Caco-2 (cell line): ENCODE measurements at regions not wholly inside any gene's neighbourhood (a gene's known extent, or its start where the extent isn't known, plus 50 kb on each side); places are given as distances from the start of the nearest gene placed in this dataset.

ENCODE experiments used
- BruUV-seq: library from RNA; stranded (reverse); fragments of 400-500 nt; replicated peaks from 2 replicates; lab custom pipeline; 2021; lab: Mats Ljungman, UMichigan
- CTCF ChIA-PET: fragments of 300-600 bp; sonication (Branson Sonifier 250); formaldehyde crosslinking; loops from one replicate; lab custom pipeline; 2022; ENCODE audit warnings: antibody characterized with exemption; lab: Charles Lee
- POLR2A ChIA-PET: fragments of 300-600 bp; sonication (Branson Sonifier 250); formaldehyde crosslinking; loops from one replicate; lab custom pipeline; 2022; ENCODE audit warnings: antibody characterized with exemption; lab: Charles Lee
- DNase-seq, 2 experiments: peaks; one replicate each; pipeline versions ENCODE4 v3.0.0 to v3.0.0-alpha.2; 2020 to 2022
- H3K27me3 ChIP-seq: replicated peaks from 2 replicates; pipeline ENCODE4 v1.6.0; 2011; ENCODE audit warnings: low read length; ENCODE audit not compliant: control insufficient read depth, insufficient read depth
- H3K36me3 ChIP-seq: 2 replicates; pipeline ENCODE4 v1.5.1; 2011; ENCODE audit warnings: low read length; ENCODE audit not compliant: control insufficient read depth, insufficient read depth
- H3K4me1 ChIP-seq: fragments of 250-450 bp; sonication (Bioruptor Pico); 2 replicates; pipeline ENCODE4 v1.5.1; 2020; ENCODE audit warnings: mild to moderate bottlenecking
- H3K4me3 ChIP-seq: 2 replicates; pipeline ENCODE4 v1.5.1; 2011; ENCODE audit warnings: low read depth, mild to moderate bottlenecking, control low read depth, low read length
- H3K9me3 ChIP-seq: fragments of 250-450 bp; sonication (Bioruptor Pico); 2 replicates; pipeline ENCODE4 v1.5.1; 2020; ENCODE audit warnings: mild to moderate bottlenecking, moderate library complexity
- H3K27ac Mint-ChIP-seq: one replicate; pipeline ENCODE4 v1.8.0; 2022; ENCODE audit warnings: mixed read lengths; ENCODE audit not compliant: unreplicated experiment
- H3K27me3 Mint-ChIP-seq: one replicate; pipeline ENCODE4 v1.8.0; 2022; ENCODE audit warnings: mixed read lengths; ENCODE audit not compliant: insufficient read depth, unreplicated experiment
- H3K36me3 Mint-ChIP-seq: one replicate; pipeline ENCODE4 v1.8.0; 2022; ENCODE audit warnings: mild to moderate bottlenecking, mixed read lengths; ENCODE audit not compliant: insufficient read depth, unreplicated experiment
- H3K4me1 Mint-ChIP-seq: one replicate; pipeline ENCODE4 v1.8.0; 2022; ENCODE audit warnings: low read depth, mixed read lengths; ENCODE audit not compliant: unreplicated experiment
- H3K4me3 Mint-ChIP-seq: one replicate; pipeline ENCODE4 v1.8.0; 2022; ENCODE audit warnings: mild to moderate bottlenecking, moderate library complexity, mixed read lengths; ENCODE audit not compliant: unreplicated experiment
- H3K9me3 Mint-ChIP-seq: one replicate; pipeline ENCODE4 v1.8.0; 2022; ENCODE audit warnings: mixed read lengths; ENCODE audit not compliant: unreplicated experiment
- intact Hi-C: fragments of 100-400 bp; cut with micrococcal nuclease; formaldehyde crosslinking; loops from one replicate; pipeline ENCODE4 v1.10.0; 2022; ENCODE audit not compliant: unreplicated experiment
- TF ChIP-seq, protein P1 (sequence below), 2 experiments: fragments of 200-600 bp in 1 of 2; IDR thresholded peaks; 1 replicate in 1 of 2; 2 replicates in 1 of 2; pipeline versions ENCODE4 v1.5.1 to v1.8.0; 2011 to 2022; ENCODE audit warnings: antibody characterized with exemption in 1 of 2, control low read depth in 1 of 2, inconsistent platforms in 1 of 2, low read depth in 1 of 2, low read length in 1 of 2, mild to moderate bottlenecking in 1 of 2, moderate library complexity in 1 of 2; ENCODE audit not compliant: insufficient read depth in 1 of 2, severe bottlenecking in 1 of 2, unreplicated experiment in 1 of 2

DNA sequence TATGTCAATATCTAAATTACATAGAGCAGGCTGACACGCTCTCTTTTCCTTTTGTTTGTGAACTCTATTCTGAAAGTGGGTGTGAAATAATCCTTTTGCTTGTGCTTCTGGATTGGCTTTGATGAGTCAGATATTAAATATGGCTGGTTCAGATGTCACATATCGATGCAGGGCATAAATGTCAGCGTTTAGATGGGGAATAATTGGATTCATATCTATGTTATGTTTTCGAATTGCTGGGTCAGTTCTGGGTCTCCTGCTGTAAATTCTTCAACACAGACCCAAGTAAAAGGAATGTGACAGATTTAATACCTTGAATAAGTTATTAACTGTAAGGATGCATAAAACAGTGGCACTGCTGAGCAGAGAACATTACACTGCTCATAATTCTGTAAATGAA, 118.7 kb upstream of the SNX2 start:
- H3K4me3 ChIP-seq, result no peak overlapping the region
- H3K27me3 ChIP-seq, result no peaks in the 10 kb centered on the region
- H3K36me3 ChIP-seq, result no peaks in the 10 kb centered on the region
- no peaks in the 10 kb centered on the region for H3K9me3 ChIP-seq
- intact Hi-C loops, result no loop called here
- Mint-ChIP-seq H3K4me3 (no peak overlapping the region), H3K27me3 (no peaks in the 10 kb centered on the region), H3K27ac (no peak overlapping the region), H3K9me3 (no peaks in the 10 kb centered on the region), H3K36me3 (no peaks in the 10 kb centered on the region), H3K4me1 (peaks cover 6% of the 10 kb centered on the region)
- TF ChIP-seq, protein P1, sequence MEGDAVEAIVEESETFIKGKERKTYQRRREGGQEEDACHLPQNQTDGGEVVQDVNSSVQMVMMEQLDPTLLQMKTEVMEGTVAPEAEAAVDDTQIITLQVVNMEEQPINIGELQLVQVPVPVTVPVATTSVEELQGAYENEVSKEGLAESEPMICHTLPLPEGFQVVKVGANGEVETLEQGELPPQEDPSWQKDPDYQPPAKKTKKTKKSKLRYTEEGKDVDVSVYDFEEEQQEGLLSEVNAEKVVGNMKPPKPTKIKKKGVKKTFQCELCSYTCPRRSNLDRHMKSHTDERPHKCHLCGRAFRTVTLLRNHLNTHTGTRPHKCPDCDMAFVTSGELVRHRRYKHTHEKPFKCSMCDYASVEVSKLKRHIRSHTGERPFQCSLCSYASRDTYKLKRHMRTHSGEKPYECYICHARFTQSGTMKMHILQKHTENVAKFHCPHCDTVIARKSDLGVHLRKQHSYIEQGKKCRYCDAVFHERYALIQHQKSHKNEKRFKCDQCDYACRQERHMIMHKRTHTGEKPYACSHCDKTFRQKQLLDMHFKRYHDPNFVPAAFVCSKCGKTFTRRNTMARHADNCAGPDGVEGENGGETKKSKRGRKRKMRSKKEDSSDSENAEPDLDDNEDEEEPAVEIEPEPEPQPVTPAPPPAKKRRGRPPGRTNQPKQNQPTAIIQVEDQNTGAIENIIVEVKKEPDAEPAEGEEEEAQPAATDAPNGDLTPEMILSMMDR (IDR thresholded peaks at IDR 0.05; ENCODE audit: insufficient read depth in 1 of 2, low read depth in 1 of 2, low read length in 1 of 2, severe bottlenecking in 1 of 2, unreplicated experiment in 1 of 2), result no peak
- CTCF ChIA-PET, result no interaction called here
- POLR2A ChIA-PET, result no interaction called here
- DNase-seq, result no peak
- H3K4me1 ChIP-seq, result peaks cover 8% of the 10 kb centered on the region; the same call in 1 of the 2 replicates
- no TSS peak for BruUV-seq

DNA sequence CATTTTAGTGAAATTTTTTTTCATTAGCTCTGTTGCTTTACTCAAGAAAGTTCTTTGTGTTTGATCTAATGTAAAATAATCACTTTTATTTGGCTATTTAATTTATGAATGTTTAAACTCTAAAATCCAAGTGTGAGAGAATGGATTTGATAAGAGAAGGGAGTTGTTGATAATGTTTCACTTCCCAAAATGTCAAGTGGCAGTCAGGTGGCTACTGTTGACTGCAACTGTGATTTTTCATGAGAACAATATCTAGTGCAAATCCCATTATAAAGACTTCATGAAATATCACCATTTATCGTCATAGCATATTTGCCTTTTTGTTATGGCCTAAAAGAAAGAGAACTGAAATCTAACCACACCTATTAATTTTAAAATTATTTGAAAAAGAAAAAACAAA, 118.3 kb upstream of the SNX2 start:
- Histone ChIP-seq H3K9me3 (no peaks in the 10 kb centered on the region), H3K4me1 (peaks cover 8% of the 10 kb centered on the region; the same call in 1 of the 2 replicates), H3K36me3 (no peaks in the 10 kb centered on the region), H3K4me3 (no peak overlapping the region), H3K27me3 (no peaks in the 10 kb centered on the region)
- Mint-ChIP-seq H3K27me3 (no peaks in the 10 kb centered on the region), H3K36me3 (no peaks in the 10 kb centered on the region), H3K27ac (no peak overlapping the region), H3K4me1 (peaks cover 6% of the 10 kb centered on the region), H3K9me3 (no peaks in the 10 kb centered on the region), H3K4me3 (no peak overlapping the region)
- intact Hi-C loops, result no loop called here
- TF ChIP-seq, protein P1 (IDR thresholded peaks at IDR 0.05; ENCODE audit: insufficient read depth in 1 of 2, low read depth in 1 of 2, low read length in 1 of 2, severe bottlenecking in 1 of 2, unreplicated experiment in 1 of 2), result no peak
- DNase-seq, result no peak
- ChIA-PET POLR2A (no interaction called here), CTCF (no interaction called here)
- BruUV-seq, result no TSS peak

DNA sequence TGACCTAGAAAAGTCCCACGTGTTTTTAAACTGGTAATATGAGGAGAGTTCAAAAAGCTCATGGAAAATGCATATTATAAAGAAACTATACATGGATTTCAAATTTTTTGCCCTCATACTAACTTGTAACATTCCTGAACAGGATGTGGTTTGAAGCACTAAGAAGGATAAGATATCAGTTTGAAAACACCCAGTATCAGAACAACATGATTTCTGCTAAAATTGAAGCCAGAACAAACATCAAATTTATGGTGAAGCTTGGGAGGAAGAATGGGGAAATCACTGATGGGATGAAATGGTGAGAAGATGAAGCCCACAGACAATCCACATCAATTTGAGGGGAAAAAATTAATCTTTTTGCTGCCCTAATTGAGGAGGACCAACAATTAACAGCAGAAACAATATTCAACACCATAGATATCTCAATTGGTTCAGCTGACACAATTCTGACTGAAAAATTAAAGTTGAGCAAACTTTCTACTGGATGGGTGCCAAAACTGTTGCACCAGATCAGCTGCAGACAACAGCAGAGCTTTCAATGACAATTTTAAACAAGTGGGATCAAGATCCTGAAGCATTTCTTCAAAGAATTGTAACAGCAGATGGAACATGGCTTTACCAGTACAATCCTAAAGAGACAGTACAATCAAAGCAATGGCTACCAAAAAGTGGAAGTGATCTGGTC, 113.2 kb upstream of the SNX2 start:
- no TSS peak for BruUV-seq
- Mint-ChIP-seq H3K27me3 (peaks cover 4% of the 10 kb centered on the region), H3K27ac (no peak overlapping the region), H3K4me3 (no peak overlapping the region), H3K4me1 (no peaks in the 10 kb centered on the region), H3K9me3 (no peaks in the 10 kb centered on the region), H3K36me3 (no peaks in the 10 kb centered on the region)
- no peaks in the 10 kb centered on the region for H3K9me3 ChIP-seq
- CTCF ChIA-PET, result no interaction called here
- H3K36me3 ChIP-seq, result no peaks in the 10 kb centered on the region
- no peaks in the 10 kb centered on the region for H3K4me1 ChIP-seq
- intact Hi-C loops, result no loop called here
- TF ChIP-seq, protein P1 (IDR thresholded peaks at IDR 0.05; ENCODE audit: insufficient read depth in 1 of 2, low read depth in 1 of 2, low read length in 1 of 2, severe bottlenecking in 1 of 2, unreplicated experiment in 1 of 2), result no peak
- POLR2A ChIA-PET, result no interaction called here
- no peaks in the 10 kb centered on the region for H3K27me3 ChIP-seq
- DNase-seq, result no peak
- no peak overlapping the region for H3K4me3 ChIP-seq
